AG10803 (cell line): ENCODE measurements at regions not wholly inside any gene's neighbourhood (a gene's known extent, or its start where the extent isn't known, plus 50 kb on each side); places are given as distances from the start of the nearest gene placed in this dataset.

Source experiments
- DNase-seq: peaks from one replicate; pipeline ENCODE4 v3.0.0; 2010; ENCODE audit warnings: low read depth
- H3K4me3 ChIP-seq: 2 replicates; pipeline ENCODE4 v1.5.1; 2011; ENCODE audit warnings: mild to moderate bottlenecking, low read length, control low read depth
- CTCF ChIP-seq: conservative IDR thresholded peaks from 2 replicates; pipeline ENCODE4 v1.5.1; 2011; ENCODE audit warnings: mild to moderate bottlenecking, low read length, control low read depth, inconsistent platforms

DNA sequence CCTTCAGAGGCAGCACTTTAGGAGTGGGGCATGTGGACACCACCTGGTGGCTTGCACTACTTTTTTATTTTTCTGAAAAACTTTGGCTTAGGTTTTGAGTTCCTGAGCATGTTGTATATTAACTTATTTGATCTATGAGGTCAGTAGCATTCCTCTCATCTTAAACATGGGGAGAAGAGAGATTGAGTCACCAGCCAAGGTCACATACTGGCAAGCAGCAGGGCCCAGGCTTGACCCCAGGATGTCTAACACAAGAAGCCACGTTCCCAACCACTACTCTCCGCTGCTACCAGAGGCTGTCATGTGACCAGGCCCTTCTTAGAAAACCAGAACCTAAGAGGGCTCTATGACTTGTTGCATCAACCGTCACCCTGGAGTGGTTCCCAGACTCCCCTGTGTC is 210.3 kb upstream of the GPR26 start:
- no peak overlapping the region for H3K4me3 ChIP-seq
- no peak for TF ChIP-seq CTCF
- no peak for DNase-seq

- no peak overlapping the region for H3K4me3 ChIP-seq
- no peak for DNase-seq
- no peak for TF ChIP-seq CTCF
These were observed 207.2 kb upstream of the GPR26 start for GRCh38 chr10:123458933-123459332.

- H3K4me3 ChIP-seq: no peak overlapping the region
- TF ChIP-seq CTCF: no peak
- DNase-seq: no peak
These were observed 206.6 kb upstream of the GPR26 start for GRCh38 chr10:123459371-123460091.

GRCh38 chr10:123462246-123462645 is 203.9 kb upstream of the GPR26 start:
- no peak for TF ChIP-seq CTCF
- no peak overlapping the region for H3K4me3 ChIP-seq

GRCh38 chr10:123462756-123463155 is 203.4 kb upstream of the GPR26 start:
- no peak overlapping the region for H3K4me3 ChIP-seq
- DNase-seq: no peak
- TF ChIP-seq CTCF: no peak

More at GRCh38 chr10:123462246-123462645, 203.9 kb upstream of the GPR26 start:
- DNase-seq: no peak

GRCh38 chr10:123463181-123463580 is 203.0 kb upstream of the GPR26 start:
- no peak for TF ChIP-seq CTCF
- DNase-seq: no peak
- H3K4me3 ChIP-seq: no peak overlapping the region

DNA sequence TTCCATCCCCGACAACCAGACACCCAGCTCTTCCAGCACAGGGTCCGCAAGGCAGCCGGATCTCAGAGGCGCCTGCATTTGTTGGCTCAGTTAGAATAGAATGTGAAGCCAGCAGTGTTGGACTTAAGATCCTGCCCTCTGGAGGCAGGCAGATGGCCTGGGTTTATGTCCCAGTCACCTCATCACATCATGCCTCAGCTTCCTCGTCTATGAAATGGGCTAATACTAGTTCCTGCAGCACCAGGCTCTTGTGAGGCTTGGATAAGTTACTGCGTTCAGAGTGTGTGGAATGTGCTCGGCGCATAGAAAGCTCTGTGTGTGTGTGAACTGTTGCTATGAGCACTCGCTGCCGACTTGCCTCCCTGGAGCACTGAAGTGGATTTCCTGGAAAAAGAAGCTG is 202.5 kb upstream of the GPR26 start:
- no peak for TF ChIP-seq CTCF
- H3K4me3 ChIP-seq: no peak overlapping the region
- no peak for DNase-seq
